Thyroid gland (tissue), 4 donors: ENCODE measurements at regions not wholly inside any gene's neighbourhood (a gene's known extent, or its start where the extent isn't known, plus 50 kb on each side); places are given as distances from the start of the nearest gene placed in this dataset.
A peak's percentile ranks its signal among the peaks of the same experiment; 100 is the strongest.
"Not testable (repeated sequence)": the region's sequence is repeated elsewhere in the genome, so short reads cannot be mapped to it uniquely, and the experiment has no call there.

Source experiments
- DNase-seq, 2 donors: peaks; one replicate each; pipeline ENCODE4 v3.0.0-alpha.2; 2019
- H3K27ac ChIP-seq, 3 donors: fragments of 200-600 bp; sonication (generic); 1 replicate in 2 of 3; 2 replicates in 1 of 3; pipeline ENCODE4 v1.5.1; 2016 to 2019; ENCODE audit warnings: mild to moderate bottlenecking in 1 of 3, moderate library complexity in 1 of 3
- H3K27me3 ChIP-seq: fragments of 200-600 bp; sonication (generic); one replicate; pipeline ENCODE4 v1.5.1; 2019
- H3K36me3 ChIP-seq, 2 donors: fragments of 200-600 bp; sonication (generic); one replicate each; pipeline ENCODE4 v1.5.1; 2016 to 2019
- H3K4me1 ChIP-seq, 2 donors: fragments of 200-600 bp; sonication (generic); one replicate each; pipeline ENCODE4 v1.5.1; 2017 to 2019
- H3K4me3 ChIP-seq, 3 donors: fragments of 200-600 bp; sonication (generic); replicated peaks in 1 of 3; 1 replicate in 2 of 3; 2 replicates in 1 of 3; pipeline ENCODE4 v1.5.1; 2016; ENCODE audit warnings: mild to moderate bottlenecking in 1 of 3
- H3K9me3 ChIP-seq: fragments of 200-600 bp; sonication (generic); one replicate; pipeline ENCODE4 v1.5.1; 2017
- CTCF ChIP-seq, 6 experiments: fragments of 200-600 bp in 3 of 6; fragments of 450-650 bp in 3 of 6; sonication (generic) in 3 of 6; IDR thresholded peaks; one replicate each; pipeline ENCODE4 v1.5.1; 2016 to 2019; ENCODE audit warnings: antibody characterized with exemption in 6 of 6, mild to moderate bottlenecking in 2 of 6, inconsistent platforms in 1 of 6, moderate library complexity in 1 of 6
- POLR2A ChIP-seq, 2 donors: fragments of 450-650 bp; IDR thresholded peaks; one replicate each; pipeline ENCODE4 v1.6.1; 2017; ENCODE audit warnings: antibody characterized with exemption in 2 of 2, mild to moderate bottlenecking in 2 of 2, moderate library complexity in 1 of 2
- WGBS, 2 donors: methylation state at CpG; one replicate each; pipeline ENCODE4 v1.1.5; 2017; 5-methylcytosine and 5-hydroxymethylcytosine counted together
- intact Hi-C: fragments of 100-400 bp; cut with DNase I; formaldehyde crosslinking; loops from one replicate; pipeline ENCODE4 v1.15.1; 2023

GRCh38 chr4:147247579-147247978, 233.3 kb upstream of the EDNRA start:
- no peaks in the 10 kb centered on the region for H3K9me3 ChIP-seq
- no peak for DNase-seq
- TF ChIP-seq POLR2A (IDR thresholded peaks at IDR 0.05) (no peak), CTCF (IDR thresholded peaks at IDR 0.05) (no peak)
- no peaks in the 10 kb centered on the region for H3K27me3 ChIP-seq
- H3K36me3 ChIP-seq = no peaks in the 10 kb centered on the region
- 72 to 73% methylated on average over 2 of the region's 2 CpGs for WGBS, 2 donors
- intact Hi-C loops = no loop called here
- H3K4me3 ChIP-seq = no peak overlapping the region
- no peaks in the 10 kb centered on the region for H3K4me1 ChIP-seq
- no peak overlapping the region for H3K27ac ChIP-seq

GRCh38 chr4:147250062-147250461, 230.8 kb upstream of the EDNRA start:
- DNase-seq = no peak
- no peak overlapping the region for H3K27ac ChIP-seq
- TF ChIP-seq CTCF (IDR thresholded peaks at IDR 0.05) (peak in 3 of 6 experiments; percentile 14 to 23 (median 17)), POLR2A (IDR thresholded peaks at IDR 0.05) (no peak)
- no peaks in the 10 kb centered on the region for H3K27me3 ChIP-seq
- H3K4me3 ChIP-seq = no peak overlapping the region
- intact Hi-C loops = no loop called here
- no peaks in the 10 kb centered on the region for H3K4me1 ChIP-seq
- no peaks in the 10 kb centered on the region for H3K9me3 ChIP-seq
- H3K36me3 ChIP-seq = no peaks in the 10 kb centered on the region

GRCh38 chr4:147255268-147255667, 225.6 kb upstream of the EDNRA start:
- H3K27ac ChIP-seq, H3K4me3 ChIP-seq, DNase-seq, H3K36me3 ChIP-seq, H3K4me1 ChIP-seq, intact Hi-C loops, H3K9me3 ChIP-seq, H3K27me3 ChIP-seq: not testable (repeated sequence)
- 93 to 95% methylated on average over 11 of the region's 11 CpGs for WGBS, 2 donors

GRCh38 chr4:147259271-147259670, 221.6 kb upstream of the EDNRA start:
- H3K4me1 ChIP-seq, H3K36me3 ChIP-seq, DNase-seq, H3K27ac ChIP-seq, H3K4me3 ChIP-seq, H3K9me3 ChIP-seq, intact Hi-C loops, H3K27me3 ChIP-seq: not testable (repeated sequence)
- 73 to 88% methylated on average over 1 of the region's 1 CpG for WGBS, 2 donors

GRCh38 chr4:147284256-147284835, 196.6 kb upstream of the EDNRA start:
- no peak overlapping the region for H3K4me3 ChIP-seq
- TF ChIP-seq CTCF (IDR thresholded peaks at IDR 0.05) = no peak
- no peak for TF ChIP-seq POLR2A (IDR thresholded peaks at IDR 0.05)
- no peaks in the 10 kb centered on the region for H3K27me3 ChIP-seq
- DNase-seq = no peak
- H3K4me1 ChIP-seq = no peaks in the 10 kb centered on the region
- H3K36me3 ChIP-seq = no peaks in the 10 kb centered on the region
- H3K9me3 ChIP-seq = no peaks in the 10 kb centered on the region
- H3K27ac ChIP-seq = no peak overlapping the region
- intact Hi-C loops = no loop called here
- 72 to 80% methylated on average over 3 of the region's 3 CpGs for WGBS, 2 donors

GRCh38 chr4:147284935-147285334, 196.0 kb upstream of the EDNRA start:
- H3K9me3 ChIP-seq = no peaks in the 10 kb centered on the region
- no peaks in the 10 kb centered on the region for H3K4me1 ChIP-seq
- no peak for TF ChIP-seq CTCF (IDR thresholded peaks at IDR 0.05)
- no peak for TF ChIP-seq POLR2A (IDR thresholded peaks at IDR 0.05)
- H3K36me3 ChIP-seq = no peaks in the 10 kb centered on the region
- no peaks in the 10 kb centered on the region for H3K27me3 ChIP-seq
- DNase-seq = no peak
- 68 to 86% methylated on average over 1 of the region's 1 CpG for WGBS, 2 donors
- intact Hi-C loops = no loop called here
- H3K4me3 ChIP-seq = no peak overlapping the region
- H3K27ac ChIP-seq = no peak overlapping the region
